Adrenal gland (tissue), 9 donors: ENCODE measurements at regions not wholly inside any gene's neighbourhood (a gene's known extent, or its start where the extent isn't known, plus 50 kb on each side); places are given as distances from the start of the nearest gene placed in this dataset.

Source experiments
- DNase-seq, 7 donors: peaks; one replicate each; pipeline ENCODE4 v3.0.0-alpha.2; 2019 to 2020
- H3K27ac ChIP-seq, 5 donors: fragments of 200-600 bp; sonication (generic) in 4 of 5; 1 replicate in 3 of 5; 2 replicates in 2 of 5; pipeline versions ENCODE4 v1.5.1 to v1.8.0; 2016 to 2020; ENCODE audit warnings: mild to moderate bottlenecking in 1 of 5
- H3K27me3 ChIP-seq: fragments of 200-600 bp; 2 replicates; pipeline ENCODE4 v1.8.0; 2021
- H3K36me3 ChIP-seq, 2 donors: fragments of 200-600 bp; replicated peaks in 1 of 2; 1 replicate in 1 of 2; 2 replicates in 1 of 2; pipeline versions ENCODE4 v1.5.1 to v1.8.0; 2018 to 2022
- H3K4me1 ChIP-seq, 2 donors: fragments of 200-600 bp; replicated peaks in 1 of 2; 1 replicate in 1 of 2; 2 replicates in 1 of 2; pipeline versions ENCODE4 v1.5.1 to v1.8.0; 2018 to 2021
- H3K4me3 ChIP-seq, 4 donors: fragments of 200-600 bp; sonication (generic) in 3 of 4; one replicate each; pipeline ENCODE4 v1.5.1; 2016 to 2018
- H3K9me3 ChIP-seq, 3 donors: fragments of 200-600 bp; sonication (generic) in 1 of 3; replicated peaks in 1 of 3; 1 replicate in 2 of 3; 2 replicates in 1 of 3; pipeline versions ENCODE4 v1.5.1 to v1.8.0; 2016 to 2021
- POLR2A ChIP-seq, 2 donors: fragments of 450-650 bp; IDR thresholded peaks; one replicate each; pipeline ENCODE4 v1.6.1; 2017; ENCODE audit warnings: antibody characterized with exemption in 2 of 2, mild to moderate bottlenecking in 2 of 2, moderate library complexity in 1 of 2
- WGBS, 4 donors: extraction: QIAGEN DNeasy Blood & Tissue Kit in 2 of 4; methylation state at CpG; one replicate each; pipeline versions ENCODE4 v1.1.5 to v1.1.7; 2013 to 2017; 5-methylcytosine and 5-hydroxymethylcytosine counted together
- intact Hi-C, 2 donors: fragments of 100-400 bp; cut with DNase I; formaldehyde crosslinking; loops; one replicate each; pipeline versions ENCODE4 v1.14.1 to v1.15.0; 2022 to 2023
- TF ChIP-seq, protein P1 (sequence below), 6 experiments: fragments of 450-650 bp in 4 of 6; fragments of 200-600 bp in 2 of 6; sonication (generic) in 1 of 6; IDR thresholded peaks; 1 replicate in 5 of 6; 2 replicates in 1 of 6; pipeline versions ENCODE4 v1.5.1 to v1.8.0; 2016 to 2021; ENCODE audit warnings: antibody characterized with exemption in 6 of 6, mild to moderate bottlenecking in 2 of 6, moderate library complexity in 1 of 6
- donor health status: healthy with polysubstance abuse.
- donor health status: Bipolar disorder and iron deficiency.
- donor health status: DM: yes; HTN: yes; CAD: no.
- donor health status: DM: no; HTN: no; CAD: no.
- donor health status: DM: no; HTN: no; CAD: no.

DNA sequence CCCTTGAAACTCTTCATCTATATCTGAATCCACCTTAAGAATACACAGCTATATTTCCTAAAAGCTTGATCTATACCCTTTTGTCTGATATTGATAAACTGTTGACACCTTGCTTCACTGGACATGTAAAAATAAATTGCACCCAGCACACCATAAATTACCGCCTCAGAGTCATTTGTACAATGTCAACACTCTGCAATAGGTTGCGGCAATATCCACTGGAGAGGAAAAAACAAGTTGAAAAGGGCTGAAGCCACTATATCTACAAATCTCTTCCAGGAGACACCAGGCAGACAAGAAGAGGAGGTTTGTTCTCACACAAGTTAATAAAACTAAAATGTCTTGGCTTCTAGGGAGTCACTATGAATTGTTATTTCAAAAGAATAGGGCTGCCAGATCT is 656.9 kb downstream of the CDH8 start:
- H3K36me3 ChIP-seq: no peaks in the 10 kb centered on the region
- no peak for DNase-seq
- no peaks in the 10 kb centered on the region for H3K9me3 ChIP-seq
- intact Hi-C loops: no loop called here
- no peaks in the 10 kb centered on the region for H3K4me1 ChIP-seq
- 78 to 97% (median 87%) methylated on average over 2 of the region's 2 CpGs for WGBS, 4 donors
- TF ChIP-seq, protein P1, sequence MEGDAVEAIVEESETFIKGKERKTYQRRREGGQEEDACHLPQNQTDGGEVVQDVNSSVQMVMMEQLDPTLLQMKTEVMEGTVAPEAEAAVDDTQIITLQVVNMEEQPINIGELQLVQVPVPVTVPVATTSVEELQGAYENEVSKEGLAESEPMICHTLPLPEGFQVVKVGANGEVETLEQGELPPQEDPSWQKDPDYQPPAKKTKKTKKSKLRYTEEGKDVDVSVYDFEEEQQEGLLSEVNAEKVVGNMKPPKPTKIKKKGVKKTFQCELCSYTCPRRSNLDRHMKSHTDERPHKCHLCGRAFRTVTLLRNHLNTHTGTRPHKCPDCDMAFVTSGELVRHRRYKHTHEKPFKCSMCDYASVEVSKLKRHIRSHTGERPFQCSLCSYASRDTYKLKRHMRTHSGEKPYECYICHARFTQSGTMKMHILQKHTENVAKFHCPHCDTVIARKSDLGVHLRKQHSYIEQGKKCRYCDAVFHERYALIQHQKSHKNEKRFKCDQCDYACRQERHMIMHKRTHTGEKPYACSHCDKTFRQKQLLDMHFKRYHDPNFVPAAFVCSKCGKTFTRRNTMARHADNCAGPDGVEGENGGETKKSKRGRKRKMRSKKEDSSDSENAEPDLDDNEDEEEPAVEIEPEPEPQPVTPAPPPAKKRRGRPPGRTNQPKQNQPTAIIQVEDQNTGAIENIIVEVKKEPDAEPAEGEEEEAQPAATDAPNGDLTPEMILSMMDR (IDR thresholded peaks at IDR 0.05): no peak
- no peak for TF ChIP-seq POLR2A (IDR thresholded peaks at IDR 0.05)
- H3K27me3 ChIP-seq: no peaks in the 10 kb centered on the region
- H3K4me3 ChIP-seq: no peak overlapping the region
- no peak overlapping the region for H3K27ac ChIP-seq

DNA sequence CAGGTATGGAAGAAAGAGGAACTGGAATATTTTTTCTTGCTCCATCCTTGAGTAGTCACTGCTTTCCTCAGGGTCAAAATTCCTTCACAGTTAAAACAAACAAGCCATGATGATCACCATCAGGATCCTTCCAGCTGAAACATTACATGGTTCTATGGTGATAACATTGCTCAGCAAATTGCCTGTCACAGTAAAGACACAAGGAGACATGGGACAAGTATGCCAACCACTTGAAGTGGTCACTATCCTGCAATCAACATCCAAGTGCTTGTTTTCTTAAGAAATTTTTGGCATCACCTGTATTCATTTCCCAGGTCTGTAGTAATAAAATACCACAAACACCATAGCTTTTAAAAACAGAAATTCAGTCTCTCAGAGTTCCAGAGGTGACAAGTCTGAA is 662.2 kb downstream of the CDH8 start:
- intact Hi-C loops: no loop called here
- Histone ChIP-seq H3K9me3 (no peaks in the 10 kb centered on the region), H3K4me3 (no peak overlapping the region), H3K27ac (no peak overlapping the region), H3K36me3 (no peaks in the 10 kb centered on the region), H3K4me1 (no peaks in the 10 kb centered on the region), H3K27me3 (no peaks in the 10 kb centered on the region)
- DNase-seq: no peak
- TF ChIP-seq, protein P1 (IDR thresholded peaks at IDR 0.05): no peak
- TF ChIP-seq POLR2A (IDR thresholded peaks at IDR 0.05): no peak

DNA sequence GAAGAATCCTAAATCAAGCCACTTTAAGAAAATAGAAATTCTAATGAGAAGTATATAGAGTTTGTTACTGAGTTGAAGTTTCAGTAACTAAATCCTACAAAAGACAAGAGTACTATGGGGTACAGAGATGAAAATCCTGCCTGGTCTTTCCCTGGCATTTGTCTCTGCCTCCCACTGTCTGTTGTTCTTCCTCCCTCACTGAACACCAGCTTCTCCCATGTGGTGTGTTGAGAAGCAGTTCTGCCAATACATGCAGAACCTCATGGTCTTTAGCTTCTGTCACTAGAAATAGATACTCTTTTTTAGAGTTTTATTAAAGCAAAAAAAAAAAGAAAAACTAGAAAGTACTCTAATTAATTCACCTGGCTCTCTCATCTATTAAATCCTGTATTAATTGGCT is 664.4 kb downstream of the CDH8 start:
- no peaks in the 10 kb centered on the region for H3K36me3 ChIP-seq
- H3K9me3 ChIP-seq: no peaks in the 10 kb centered on the region
- TF ChIP-seq, protein P1 (IDR thresholded peaks at IDR 0.05): no peak
- no peak for TF ChIP-seq POLR2A (IDR thresholded peaks at IDR 0.05)
- no peaks in the 10 kb centered on the region for H3K27me3 ChIP-seq
- DNase-seq: no peak
- no peaks in the 10 kb centered on the region for H3K4me1 ChIP-seq
- intact Hi-C loops: no loop called here
- no peak overlapping the region for H3K4me3 ChIP-seq
- H3K27ac ChIP-seq: no peak overlapping the region

DNA sequence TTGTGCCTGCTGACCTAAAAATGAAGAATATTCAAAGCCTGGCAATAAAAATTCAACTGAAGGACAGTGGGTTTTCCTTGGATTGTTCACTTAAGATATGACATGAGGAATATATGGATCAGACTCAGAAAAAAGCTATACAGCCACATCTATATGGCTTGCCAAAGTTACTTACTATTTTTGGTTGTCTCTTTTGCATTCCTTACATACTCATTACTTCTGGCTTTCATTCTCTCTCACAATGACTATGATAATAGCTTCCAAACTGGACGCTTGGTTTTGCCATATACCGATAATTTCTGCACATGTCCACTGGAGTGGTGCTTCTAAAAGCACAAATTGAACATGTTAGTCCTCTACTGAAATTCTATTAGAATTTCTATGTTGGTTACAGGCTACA is 664.9 kb downstream of the CDH8 start:
- Histone ChIP-seq H3K4me3 (no peak overlapping the region), H3K9me3 (no peaks in the 10 kb centered on the region), H3K27ac (no peak overlapping the region), H3K36me3 (no peaks in the 10 kb centered on the region), H3K4me1 (no peaks in the 10 kb centered on the region), H3K27me3 (no peaks in the 10 kb centered on the region)
- intact Hi-C loops: no loop called here
- WGBS, 4 donors: 79 to 93% (median 87%) methylated on average over 2 of the region's 2 CpGs
- no peak for DNase-seq
- TF ChIP-seq, protein P1 (IDR thresholded peaks at IDR 0.05): no peak
- no peak for TF ChIP-seq POLR2A (IDR thresholded peaks at IDR 0.05)
